ENCODE measurements at regions not wholly inside any gene's neighbourhood (a gene's known extent, or its start where the extent isn't known, plus 50 kb on each side); places are given as distances from the start of the nearest gene placed in this dataset.

DNA sequence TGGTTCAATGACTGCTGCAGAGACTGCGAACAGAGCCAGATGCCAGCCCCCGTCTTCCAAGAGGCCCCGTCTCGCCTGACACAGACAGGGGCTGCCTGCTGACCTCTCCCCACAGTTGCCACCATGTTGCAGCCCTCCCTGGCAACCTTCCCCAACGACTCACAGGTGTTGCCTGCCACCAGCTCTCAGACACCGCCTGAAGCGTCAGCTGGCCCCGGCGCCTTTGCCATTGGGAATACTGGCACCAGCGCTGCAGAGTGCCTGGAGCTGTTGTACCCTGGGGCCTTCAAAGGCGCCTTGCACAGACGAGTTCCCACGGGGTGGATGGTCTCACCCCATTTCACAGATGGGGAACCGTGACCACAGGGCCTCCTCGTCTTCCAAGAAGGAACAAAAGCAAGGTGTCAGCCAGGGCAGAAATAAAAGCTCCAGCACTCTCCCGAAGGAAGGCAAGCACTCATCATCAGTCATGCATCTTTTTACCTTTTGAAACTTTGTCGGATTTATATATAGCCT, 167.0 kb downstream of the ADSS2 start:
- no peak for TF ChIP-seq POLR2A (IDR thresholded peaks at IDR 0.05)
- TF ChIP-seq, protein P1, sequence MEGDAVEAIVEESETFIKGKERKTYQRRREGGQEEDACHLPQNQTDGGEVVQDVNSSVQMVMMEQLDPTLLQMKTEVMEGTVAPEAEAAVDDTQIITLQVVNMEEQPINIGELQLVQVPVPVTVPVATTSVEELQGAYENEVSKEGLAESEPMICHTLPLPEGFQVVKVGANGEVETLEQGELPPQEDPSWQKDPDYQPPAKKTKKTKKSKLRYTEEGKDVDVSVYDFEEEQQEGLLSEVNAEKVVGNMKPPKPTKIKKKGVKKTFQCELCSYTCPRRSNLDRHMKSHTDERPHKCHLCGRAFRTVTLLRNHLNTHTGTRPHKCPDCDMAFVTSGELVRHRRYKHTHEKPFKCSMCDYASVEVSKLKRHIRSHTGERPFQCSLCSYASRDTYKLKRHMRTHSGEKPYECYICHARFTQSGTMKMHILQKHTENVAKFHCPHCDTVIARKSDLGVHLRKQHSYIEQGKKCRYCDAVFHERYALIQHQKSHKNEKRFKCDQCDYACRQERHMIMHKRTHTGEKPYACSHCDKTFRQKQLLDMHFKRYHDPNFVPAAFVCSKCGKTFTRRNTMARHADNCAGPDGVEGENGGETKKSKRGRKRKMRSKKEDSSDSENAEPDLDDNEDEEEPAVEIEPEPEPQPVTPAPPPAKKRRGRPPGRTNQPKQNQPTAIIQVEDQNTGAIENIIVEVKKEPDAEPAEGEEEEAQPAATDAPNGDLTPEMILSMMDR (IDR thresholded peaks at IDR 0.05), result no peak

All from lower leg skin (tissue), 3 donors.